Stimulated activated CD4-positive, alpha-beta T cell treated with anti-CD3 and anti-CD28 coated beads, TNF-alpha, amount 100 ng/mL, for 24 hours (primary cell): ENCODE measurements at regions not wholly inside any gene's neighbourhood (a gene's known extent, or its start where the extent isn't known, plus 50 kb on each side); places are given as distances from the start of the nearest gene placed in this dataset.
"Not testable (repeated sequence)": the region's sequence is repeated elsewhere in the genome, so short reads cannot be mapped to it uniquely, and the experiment has no call there.

ENCODE experiments used
- DNase-seq, 3 experiments: peaks; one replicate each; pipeline ENCODE4 v3.0.0-alpha.2; 2020; ENCODE audit warnings: low read depth in 3 of 3

DNA sequence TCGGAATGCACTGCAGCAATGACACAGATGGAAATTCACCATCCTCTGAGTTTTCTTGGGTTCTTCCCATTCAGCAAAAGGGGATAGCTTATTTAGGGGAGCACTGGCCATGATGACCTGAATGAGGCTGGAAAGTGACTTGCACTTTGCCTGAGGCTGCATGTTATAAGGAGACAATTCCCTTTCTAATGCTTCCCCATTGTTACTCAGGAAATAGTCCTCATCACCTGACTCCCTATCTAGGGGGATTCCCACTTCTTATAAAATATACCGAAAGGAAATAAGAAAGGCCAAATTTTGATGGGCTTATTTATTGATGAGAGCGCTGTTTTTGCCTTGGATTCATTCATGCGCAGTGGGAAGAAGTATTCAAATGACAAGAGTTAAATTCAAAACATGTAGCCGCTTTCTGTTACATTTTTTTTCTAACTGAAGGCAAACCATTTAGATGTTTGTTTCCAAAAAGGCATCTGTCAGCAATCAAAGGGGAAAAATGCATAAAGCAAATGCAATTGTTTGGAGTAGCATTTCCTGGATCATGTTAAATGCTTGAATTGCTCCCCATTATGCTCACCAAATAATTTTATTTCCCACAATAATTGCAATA is 220.3 kb upstream of the NFIA start:
- DNase-seq: no peak

DNA sequence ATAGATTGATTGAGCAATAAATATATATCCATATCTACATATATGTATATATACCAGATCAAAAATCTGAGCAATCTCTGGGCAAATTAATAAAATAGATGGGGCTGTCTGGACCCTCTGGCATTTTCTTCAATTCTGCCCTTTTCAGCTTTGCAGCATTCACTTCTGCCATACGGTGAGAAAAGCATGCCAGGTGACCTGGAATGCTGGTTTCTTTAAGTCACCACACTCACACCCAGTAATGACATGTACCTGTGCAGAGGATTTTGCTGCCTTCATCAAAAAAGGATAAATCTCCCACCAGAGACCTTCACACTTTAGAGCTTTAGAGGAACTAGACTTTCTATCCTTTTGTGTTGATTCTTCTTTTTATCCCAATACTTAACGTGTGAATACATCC is 223.2 kb upstream of the NFIA start:
- DNase-seq: no peak

DNA sequence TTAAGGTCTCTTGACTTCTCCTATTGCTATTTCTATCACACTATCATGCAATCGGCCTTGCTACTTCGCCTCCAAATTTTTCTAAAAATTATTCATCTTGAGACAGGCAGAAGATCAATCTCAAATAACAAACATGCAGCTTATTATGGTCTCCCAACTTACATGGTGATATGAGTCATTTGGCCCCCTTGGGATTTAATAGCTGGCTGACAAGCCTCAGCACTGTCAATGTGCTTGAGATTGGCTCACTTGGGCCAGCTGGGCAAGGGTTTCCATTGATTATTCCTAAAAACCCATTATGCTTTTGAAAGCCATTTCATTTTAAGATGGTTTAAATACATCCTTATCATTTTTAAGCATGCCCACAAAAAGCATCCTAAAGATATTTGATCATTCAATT is 224.5 kb upstream of the NFIA start:
- no peak for DNase-seq

DNA sequence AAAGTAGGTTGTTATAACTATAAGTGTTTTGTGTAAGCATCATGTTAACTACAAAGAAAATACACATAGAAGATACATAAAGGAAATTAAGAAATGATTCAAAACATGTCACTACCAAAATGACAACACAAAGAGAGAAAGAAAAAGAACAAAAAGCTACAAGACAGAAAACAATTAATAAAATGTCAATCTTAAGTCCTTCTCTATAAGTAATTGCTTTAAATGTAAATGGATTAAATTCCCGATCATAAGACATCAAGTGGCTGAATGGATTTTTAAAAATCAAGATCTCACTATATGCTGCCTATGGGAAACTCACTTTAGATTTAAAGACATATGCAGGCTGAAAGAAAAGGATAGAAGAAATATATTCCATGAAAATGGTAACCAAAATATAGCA is 232.3 kb upstream of the NFIA start:
- DNase-seq: no peak

DNA sequence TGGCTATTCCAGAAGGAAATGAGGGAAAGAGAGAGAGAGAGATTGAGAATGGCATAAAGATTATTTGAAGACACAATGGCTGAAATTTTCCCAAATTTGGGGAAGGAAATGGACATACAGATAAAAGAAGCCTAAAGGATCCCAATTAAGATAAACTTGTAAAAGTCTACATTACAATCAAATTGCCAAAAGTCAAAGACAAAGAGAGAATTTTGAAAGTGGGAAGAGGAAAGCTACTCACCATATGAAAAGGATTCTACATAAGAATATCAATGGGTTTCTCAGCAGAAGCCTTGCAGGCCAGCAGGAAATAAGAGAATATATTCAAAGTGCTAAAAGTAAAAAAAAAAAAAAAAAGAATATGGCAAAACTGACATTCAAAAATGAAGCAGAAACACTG is 233.0 kb upstream of the NFIA start:
- DNase-seq: no peak

DNA sequence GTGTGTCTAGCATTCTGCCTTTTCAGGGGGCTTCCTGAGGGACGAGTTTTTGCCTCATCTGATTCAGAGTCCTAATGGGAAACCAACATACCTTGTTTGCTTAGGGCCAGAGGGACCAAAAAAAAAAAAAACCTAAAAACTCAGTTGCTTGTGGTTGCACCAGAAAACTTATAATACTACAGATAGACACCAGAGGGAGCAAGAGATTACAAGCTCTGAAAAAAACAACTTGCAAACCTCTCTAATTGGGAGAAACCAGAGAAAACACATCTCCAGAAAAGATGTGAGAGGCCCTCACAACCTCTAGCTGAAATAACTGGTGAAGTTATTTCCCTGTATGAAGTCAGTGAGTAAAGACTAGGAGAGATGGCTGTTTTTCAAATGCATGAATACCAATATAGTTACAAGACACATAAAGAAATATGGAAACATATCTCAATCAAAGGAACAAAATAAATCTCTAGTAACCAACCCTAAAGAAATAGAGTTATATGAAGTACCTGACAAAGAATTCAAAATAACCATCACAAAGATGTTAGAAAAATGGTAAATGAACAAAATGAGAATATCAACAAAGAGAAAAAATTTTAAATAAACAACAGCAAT is 233.7 kb upstream of the NFIA start:
- no peak for DNase-seq

DNA sequence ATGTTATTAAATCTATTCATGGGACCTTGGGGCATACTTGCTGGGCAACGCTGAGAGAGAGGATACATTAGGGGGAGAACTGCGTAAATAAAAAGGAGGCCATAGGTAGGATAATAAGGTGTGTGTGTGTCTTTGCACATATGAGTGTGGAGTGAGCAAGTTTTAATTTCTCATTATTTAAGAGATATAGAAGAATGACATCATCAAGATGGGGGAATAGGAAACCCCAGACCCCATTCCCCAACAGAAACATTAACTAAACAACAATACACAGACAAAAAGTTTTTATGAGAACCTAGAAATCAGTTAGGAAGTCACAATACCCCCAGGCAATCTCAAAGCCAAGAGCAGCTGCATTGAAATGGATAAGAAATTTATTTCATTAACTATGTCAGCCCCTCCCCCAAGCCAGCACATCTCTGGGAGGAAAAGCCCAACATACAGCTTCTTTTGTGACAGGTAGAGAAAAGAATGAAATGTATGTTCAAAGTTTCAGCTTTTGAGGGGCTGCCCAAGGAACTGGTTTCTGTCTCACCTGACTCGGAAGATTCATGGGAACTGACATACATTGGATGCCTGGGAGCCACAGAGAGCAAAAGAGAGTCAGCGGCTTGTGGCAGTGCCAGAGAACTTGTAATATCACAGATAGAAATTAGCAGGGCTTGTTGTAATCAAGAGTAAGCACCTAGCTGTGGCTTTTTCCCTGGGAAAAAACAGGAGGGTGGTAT is 234.3 kb upstream of the NFIA start:
- DNase-seq: no peak

DNA sequence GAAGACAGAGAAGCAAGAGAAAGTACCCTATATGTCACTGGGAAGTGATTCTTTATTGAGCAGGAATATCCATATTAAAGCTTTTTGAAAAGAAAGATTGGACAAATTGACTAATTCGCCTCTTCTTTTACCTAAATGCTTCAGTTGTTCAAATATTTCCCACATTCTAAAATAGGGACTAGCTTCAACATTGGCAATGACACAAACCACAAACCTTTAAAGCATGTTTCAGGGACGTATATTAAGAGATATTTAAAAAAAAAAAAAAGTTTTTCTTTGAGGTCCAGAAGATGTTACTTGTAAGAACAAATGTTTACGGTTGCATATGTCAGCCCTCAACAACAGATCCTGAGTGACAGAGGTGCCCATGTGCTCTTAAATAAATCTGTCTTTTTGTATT is 235.0 kb upstream of the NFIA start:
- DNase-seq: no peak

DNA sequence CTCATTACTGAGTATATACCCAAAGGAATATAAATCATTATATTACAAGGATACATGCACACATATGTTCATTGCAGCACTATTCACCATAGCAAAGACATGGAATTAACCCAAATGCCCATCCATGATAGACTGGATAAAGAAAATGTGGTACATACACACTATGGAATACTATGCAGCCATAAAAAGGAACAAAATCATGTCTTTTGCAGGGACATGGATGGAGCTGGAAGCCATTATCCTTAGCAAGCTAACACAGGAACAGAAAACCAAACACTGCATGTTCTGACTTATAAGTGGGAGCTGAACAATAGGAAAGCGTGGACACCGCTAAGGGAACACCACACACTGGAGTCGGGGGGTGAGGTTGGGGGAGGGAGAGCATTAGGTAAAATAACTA is 236.7 kb upstream of the NFIA start:
- not testable (repeated sequence) for DNase-seq

DNA sequence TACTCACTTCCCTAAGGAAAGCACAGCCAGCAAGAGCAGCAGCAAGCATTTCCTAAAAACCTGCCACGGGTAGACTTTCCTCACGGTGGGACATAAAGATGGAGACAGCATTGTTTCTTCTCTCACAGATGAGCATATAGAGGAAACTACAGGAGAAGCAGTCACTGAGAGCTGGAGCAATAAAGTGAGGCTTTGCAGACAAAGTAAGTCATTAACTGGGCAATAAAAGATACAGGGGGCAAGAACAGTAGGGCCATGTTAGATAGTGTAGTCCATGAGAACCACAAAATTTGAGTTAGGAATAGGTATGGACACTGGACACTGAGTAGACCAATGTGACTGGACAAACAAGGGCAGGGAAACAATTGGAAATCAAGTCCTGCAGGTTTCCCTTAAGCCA is 240.1 kb upstream of the NFIA start:
- DNase-seq: no peak

DNA sequence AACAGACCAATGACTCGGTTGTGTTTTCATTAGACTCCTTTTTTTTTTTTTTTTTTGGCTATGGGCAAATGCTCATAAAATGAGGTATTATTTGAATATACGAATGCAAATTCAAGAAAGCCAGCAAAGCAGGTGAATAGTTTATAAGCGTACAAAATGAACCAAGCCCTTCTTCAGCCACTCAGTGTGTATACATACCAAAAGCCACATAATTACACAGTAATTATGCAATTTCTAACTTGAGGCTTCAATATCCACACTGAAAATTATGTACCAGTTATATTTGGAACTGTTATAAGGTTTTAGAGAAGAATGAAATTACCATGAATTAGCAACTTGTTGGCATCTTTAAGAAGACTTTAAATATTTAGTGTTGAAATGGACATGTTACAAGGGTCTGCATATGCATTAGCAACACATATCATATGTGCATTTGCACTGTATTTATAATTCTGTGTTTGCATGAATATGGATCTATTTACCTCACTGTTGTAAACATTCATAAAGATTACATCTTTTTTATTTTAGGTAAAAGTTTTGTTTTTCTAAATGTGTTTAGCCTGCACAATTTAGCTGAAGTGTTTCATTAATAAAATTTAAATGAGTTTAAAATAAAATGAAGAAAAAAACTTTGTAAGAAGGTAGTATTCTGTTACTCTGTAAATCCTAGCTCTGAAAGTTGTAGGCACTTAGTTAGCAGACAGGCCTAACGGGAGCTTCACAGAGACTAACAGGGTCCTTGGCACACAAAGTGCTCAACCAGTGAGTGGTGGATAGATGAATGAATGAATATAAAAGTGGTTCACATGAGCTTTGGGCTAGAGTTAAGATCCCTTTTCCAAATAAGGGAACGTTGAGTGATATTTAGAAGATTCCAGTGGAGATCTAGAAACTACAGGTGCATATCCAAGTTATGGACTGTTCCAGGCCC is 241.0 kb upstream of the NFIA start:
- DNase-seq: no peak

DNA sequence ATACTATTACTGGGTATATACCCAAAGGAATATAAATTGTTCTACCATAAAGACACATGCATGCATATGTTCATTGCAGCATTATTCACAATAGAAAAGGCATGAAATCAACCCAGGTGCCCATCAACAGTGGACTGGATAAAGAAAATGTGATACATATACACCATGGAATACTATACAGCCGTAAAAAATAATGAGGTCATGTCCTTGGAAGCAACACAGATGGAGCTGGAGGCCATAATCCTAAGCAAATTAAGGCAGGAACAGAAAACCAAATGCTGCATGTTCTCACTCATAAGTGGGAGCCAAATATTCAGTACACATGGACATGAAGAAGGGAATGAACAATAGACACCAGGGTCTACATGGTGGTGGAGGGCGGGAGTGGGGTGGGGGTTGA is 241.9 kb upstream of the NFIA start:
- not testable (repeated sequence) for DNase-seq

DNA sequence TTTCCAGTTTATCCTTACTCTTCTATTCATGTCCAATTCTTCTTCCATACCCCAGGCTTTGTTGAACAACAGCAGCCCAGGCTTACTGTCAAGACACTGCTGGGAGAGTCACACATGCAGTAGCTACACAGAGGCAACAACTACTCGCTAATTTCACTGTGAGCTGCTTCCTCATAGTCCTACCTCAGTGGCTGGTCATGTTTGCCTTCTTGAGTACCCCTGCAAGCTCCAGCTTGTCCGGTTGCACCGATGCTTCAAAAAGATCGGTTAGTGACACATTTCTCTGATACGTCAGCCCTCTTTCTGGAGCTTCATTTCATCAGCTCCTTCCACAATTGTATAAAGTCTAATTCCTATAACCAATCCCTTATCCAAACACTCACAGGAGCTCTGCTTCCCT is 246.7 kb upstream of the NFIA start:
- DNase-seq: no peak

DNA sequence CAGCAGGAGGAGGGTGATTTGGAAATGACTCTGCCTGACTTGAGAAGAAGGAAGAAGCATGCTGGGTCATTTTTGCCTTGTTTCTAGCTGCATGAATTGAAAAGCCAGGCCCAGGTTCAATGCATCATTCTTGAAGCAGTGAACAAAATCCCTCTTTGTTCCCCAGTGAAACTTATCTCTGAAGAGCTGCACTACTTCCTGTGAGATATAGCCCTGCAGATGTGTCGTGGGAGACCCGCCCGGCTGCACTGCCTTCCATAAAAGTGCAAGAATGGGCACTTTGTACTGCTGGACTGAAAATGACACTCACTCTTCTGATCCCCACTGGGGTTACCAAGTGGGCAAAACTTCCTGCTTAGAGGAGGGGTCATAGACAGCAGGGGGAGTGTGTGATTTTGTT is 249.2 kb upstream of the NFIA start:
- DNase-seq: no peak

DNA sequence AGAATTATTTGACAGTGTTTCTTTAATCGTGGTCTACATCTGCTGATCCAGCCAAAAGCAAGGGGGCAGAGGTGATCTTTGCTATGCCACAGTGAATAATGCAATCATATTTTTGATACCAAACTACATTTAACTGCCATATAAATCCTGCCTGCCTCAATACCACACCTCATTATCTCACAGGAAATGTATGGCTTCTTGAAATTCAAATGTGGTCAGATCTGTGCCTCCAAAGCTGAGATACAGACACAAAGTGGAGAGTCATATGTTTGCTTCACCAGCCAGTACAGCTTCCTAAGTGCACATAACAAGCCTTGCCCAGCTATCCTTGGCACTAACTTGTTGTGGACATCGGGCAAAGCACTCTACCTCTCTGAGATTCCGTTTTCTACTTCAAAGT is 250.0 kb upstream of the NFIA start:
- DNase-seq: no peak

DNA sequence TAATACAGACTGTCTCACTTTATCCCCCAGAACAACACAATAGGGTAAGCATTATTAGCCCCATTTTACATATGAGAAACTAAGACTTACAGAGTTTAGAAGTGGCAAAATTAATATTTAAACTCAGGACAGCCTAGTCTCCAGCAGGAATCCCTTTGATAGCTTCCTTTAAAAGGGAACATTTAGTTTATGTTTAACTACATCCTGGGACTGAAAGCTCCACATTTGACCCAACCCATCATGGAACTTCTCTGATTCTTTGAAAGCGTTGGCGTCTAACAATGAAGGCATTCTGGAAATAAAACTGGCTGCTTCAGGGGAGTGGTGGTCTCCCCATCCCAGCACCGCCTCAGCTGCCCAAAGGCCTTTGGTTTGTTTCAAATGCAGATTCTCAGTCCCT is 250.6 kb upstream of the NFIA start:
- DNase-seq: no peak

DNA sequence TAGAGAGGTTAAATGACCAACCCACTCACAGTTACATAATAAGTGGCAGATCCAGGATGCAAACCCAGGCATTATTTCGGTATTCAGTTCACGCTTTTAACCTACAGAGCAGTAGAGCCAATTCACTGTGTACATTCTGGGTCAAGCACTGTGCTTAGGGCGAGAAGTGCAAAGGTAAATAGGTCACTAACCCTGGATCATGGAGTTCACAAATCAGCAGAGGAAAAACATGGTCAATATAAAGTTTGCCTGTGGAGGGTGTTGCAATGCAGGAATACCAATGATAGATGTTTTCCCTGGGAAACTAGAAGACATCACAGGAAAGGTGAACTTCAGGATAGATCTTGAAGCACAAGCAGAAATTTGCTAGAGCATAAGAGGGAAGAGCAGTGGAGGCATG is 253.4 kb upstream of the NFIA start:
- DNase-seq: no peak

DNA sequence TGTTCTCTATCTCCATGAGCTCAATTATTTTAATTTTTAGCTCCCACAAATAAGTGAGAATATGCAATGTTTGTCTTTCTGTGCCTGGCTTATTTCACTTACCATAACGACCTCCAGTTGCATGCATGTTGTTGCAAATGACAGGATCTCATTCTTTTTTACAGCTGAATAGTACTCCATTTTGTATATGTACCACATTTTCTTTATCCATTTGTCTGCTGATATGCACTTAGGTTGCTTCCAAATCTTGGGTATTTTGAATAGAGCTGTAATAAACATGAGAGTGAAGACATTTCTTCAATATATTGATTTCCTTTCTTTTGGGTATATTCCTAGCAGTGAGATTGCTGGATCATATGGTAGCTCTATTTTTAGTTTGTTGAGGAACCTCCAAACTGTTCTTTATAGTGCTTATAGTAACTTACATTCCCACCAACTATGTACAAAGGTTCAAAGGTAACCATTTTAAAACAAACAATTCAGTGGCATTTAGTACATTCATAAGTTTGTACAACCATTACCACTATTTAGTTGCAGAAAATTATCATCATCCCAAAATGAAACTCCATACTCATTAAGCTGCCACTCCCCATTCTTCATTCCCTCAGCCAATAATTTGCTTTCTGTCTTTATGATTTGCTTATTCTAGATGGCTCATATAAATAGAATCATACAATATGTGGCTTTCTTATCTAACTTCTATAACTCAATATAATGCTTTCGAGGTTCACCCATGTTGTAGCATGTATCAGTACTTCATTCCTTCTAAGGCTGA is 255.9 kb upstream of the NFIA start:
- DNase-seq: no peak

DNA sequence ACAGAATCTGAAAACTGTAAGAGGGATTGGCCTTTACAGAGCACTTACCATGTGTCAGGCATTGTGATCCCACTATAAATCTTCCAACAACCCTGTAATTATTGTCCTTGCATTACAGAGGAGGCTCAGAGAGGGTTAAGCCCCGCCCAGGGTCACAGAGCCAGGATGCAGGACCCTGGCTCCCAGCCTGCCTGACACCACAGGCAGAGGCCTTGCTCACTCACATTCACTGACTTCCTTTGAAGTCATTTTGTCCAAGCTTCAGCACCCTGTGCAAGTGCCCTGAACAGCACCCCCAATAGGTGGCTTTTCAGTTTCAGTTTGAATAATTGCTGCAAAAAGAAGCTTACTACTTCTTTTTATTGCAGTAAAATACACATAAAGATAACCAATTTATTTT is 256.8 kb upstream of the NFIA start:
- no peak for DNase-seq

DNA sequence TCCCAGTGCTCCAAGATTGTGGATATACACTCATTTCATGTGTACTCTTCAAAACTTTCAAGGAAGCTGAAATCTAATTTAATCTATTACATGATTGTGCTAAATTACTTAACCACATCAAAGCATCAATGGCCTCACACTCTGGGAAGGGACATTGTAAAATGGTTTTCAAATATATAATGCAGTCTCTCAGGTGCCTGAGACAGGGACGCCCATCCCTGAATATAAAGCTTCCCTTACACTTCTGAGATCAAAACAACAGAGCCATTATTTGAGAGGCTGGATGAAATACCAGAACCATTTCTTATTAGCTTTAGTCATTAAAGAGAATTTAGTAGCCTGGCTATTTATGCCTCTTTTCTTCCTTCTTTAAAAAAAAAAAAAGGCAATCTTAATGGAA is 259.2 kb upstream of the NFIA start:
- DNase-seq: no peak

DNA sequence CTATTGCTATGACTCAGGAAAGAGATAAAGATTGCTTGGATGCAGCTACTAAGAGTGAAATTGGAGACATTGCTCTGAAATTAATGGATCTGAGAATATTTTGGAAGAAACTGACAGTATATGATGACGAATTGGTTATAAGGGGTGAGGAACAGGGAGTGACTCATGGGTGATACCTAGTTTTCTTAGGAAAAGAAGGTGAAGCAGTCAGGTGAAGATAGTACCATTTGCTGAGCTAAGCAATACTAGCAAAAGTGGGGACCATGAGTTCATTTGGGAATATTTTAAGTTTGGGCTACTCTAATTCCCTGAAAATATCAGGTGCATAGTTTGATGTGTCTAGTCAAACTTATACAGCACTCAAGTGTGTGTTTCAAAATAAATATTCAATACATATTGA is 260.1 kb upstream of the NFIA start:
- no peak for DNase-seq

DNA sequence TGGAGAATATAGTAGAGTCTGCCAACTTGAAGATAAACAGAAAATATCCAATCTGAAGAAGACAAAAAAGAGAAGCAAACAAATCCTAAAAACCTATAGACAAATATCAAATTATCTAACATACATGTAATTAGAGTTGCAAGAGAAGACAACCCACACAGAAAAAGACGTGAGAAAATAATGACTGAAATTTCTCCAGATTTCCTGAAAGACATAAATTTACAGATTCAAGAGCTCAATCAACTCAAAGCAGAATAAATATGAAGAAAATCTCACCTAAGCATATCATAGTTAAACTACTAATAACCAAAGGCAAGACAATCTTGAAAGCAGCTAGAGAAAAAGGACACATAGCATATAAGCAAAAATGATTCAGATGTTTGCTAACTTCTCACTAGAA is 261.2 kb upstream of the NFIA start:
- DNase-seq: no peak
